B cell (primary cell): ENCODE measurements at regions not wholly inside any gene's neighbourhood (a gene's known extent, or its start where the extent isn't known, plus 50 kb on each side); places are given as distances from the start of the nearest gene placed in this dataset.
"Not testable (repeated sequence)": the region's sequence is repeated elsewhere in the genome, so short reads cannot be mapped to it uniquely, and the experiment has no call there.

Experiments used
- ATAC-seq: fragments of 200-7000 bp; cut with Tn5 transposase; one replicate; pipeline ENCODE4 v1.10.0; 2021; ENCODE audit warnings: low read depth, mild to moderate bottlenecking, moderate number of reproducible peaks, moderate library complexity
- CTCF ChIA-PET: fragments of 350-600 bp; sonication (Branson Sonifier 250); formaldehyde crosslinking; loops from one replicate; lab custom pipeline; 2021; ENCODE audit warnings: antibody characterized with exemption, inconsistent platforms; lab: Charles Lee
- POLR2A ChIA-PET: fragments of 350-600 bp; sonication (Branson Sonifier 250); formaldehyde crosslinking; loops from one replicate; lab custom pipeline; 2021; ENCODE audit warnings: antibody characterized with exemption; lab: Charles Lee
- DNase-seq: peaks from one replicate; pipeline ENCODE4 v3.0.0; 2013
- H2AFZ ChIP-seq: 2 replicates; pipeline ENCODE4 v1.6.1; 2012; ENCODE audit warnings: mild to moderate bottlenecking, low read depth, low read length; ENCODE audit not compliant: insufficient read depth, poor library complexity, severe bottlenecking
- H3K27ac ChIP-seq, 2 donors: 1 replicate in 1 of 2; 2 replicates in 1 of 2; pipeline ENCODE4 v1.5.1; 2012 to 2013; ENCODE audit warnings: low read length in 2 of 2, mild to moderate bottlenecking in 2 of 2, moderate library complexity in 1 of 2
- H3K27me3 ChIP-seq, 4 experiments: fragments of 200-600 bp in 1 of 4; sonication (generic) in 1 of 4; replicated peaks in 1 of 4; 1 replicate in 2 of 4; 2 replicates in 2 of 4; pipeline versions ENCODE4 v1.6.1 to v1.7.0; 2013 to 2016; ENCODE audit warnings: low read length in 3 of 4, mild to moderate bottlenecking in 2 of 4, mixed read lengths in 1 of 4, moderate library complexity in 1 of 4; ENCODE audit not compliant: insufficient read depth in 4 of 4, control insufficient read depth in 3 of 4; ENCODE audit errors: control extremely low read depth in 1 of 4
- H3K36me3 ChIP-seq, 2 experiments: replicated peaks in 1 of 2; 1 replicate in 1 of 2; 2 replicates in 1 of 2; pipeline versions ENCODE4 v1.6.1 to v1.7.1; 2013; ENCODE audit warnings: low read length in 1 of 2; ENCODE audit not compliant: insufficient read depth in 2 of 2, control insufficient read depth in 1 of 2; ENCODE audit errors: control extremely low read depth in 1 of 2, extremely low read depth in 1 of 2
- H3K4me1 ChIP-seq, 2 donors: fragments of 200-600 bp in 1 of 2; sonication (generic) in 1 of 2; 1 replicate in 1 of 2; 2 replicates in 1 of 2; pipeline versions ENCODE4 v1.5.1 to v1.6.1; 2013 to 2017; ENCODE audit warnings: low read length in 2 of 2; ENCODE audit not compliant: control insufficient read depth in 2 of 2, insufficient read depth in 2 of 2
- H3K4me2 ChIP-seq: replicated peaks from 2 replicates; pipeline ENCODE3; 2012; ENCODE audit warnings: mild to moderate bottlenecking, low read depth, low read length; ENCODE audit not compliant: poor library complexity, severe bottlenecking
- H3K4me3 ChIP-seq, 5 experiments: fragments of 200-600 bp in 1 of 5; sonication (generic) in 1 of 5; 1 replicate in 3 of 5; 2 replicates in 2 of 5; pipeline versions ENCODE4 v1.5.1 to v1.7.0; 2011 to 2016; ENCODE audit warnings: low read length in 4 of 5, mild to moderate bottlenecking in 4 of 5, low read depth in 2 of 5, control low read depth in 1 of 5, moderate library complexity in 1 of 5; ENCODE audit not compliant: insufficient read depth in 1 of 5; ENCODE audit errors: control extremely low read depth in 1 of 5, extremely low read depth in 1 of 5
- H3K79me2 ChIP-seq: fragments of 200-600 bp; sonication (generic); one replicate; pipeline ENCODE4 v1.6.0; 2016; ENCODE audit warnings: low read length; ENCODE audit not compliant: control insufficient read depth, insufficient read depth
- H3K9ac ChIP-seq: fragments of 200-600 bp; sonication (generic); 2 replicates; pipeline ENCODE4 v1.6.1; 2017; ENCODE audit warnings: mild to moderate bottlenecking, low read length, moderate library complexity
- H3K9me3 ChIP-seq, 3 donors: one replicate each; pipeline versions ENCODE4 v1.6.1 to v1.7.1; 2013; ENCODE audit warnings: low read length in 2 of 3; ENCODE audit not compliant: control insufficient read depth in 2 of 3, insufficient read depth in 1 of 3; ENCODE audit errors: control extremely low read depth in 1 of 3
- H4K20me1 ChIP-seq: 2 replicates; pipeline ENCODE4 v1.6.0; 2012; ENCODE audit warnings: mild to moderate bottlenecking, low read length; ENCODE audit not compliant: insufficient read depth, control insufficient read depth, poor library complexity, severe bottlenecking
- H3K27ac Mint-ChIP-seq: one replicate; pipeline ENCODE4 v1.8.0; 2021; ENCODE audit warnings: mixed read lengths
- H3K27me3 Mint-ChIP-seq: one replicate; pipeline ENCODE4 v1.8.0; 2021; ENCODE audit warnings: mixed read lengths
- H3K4me1 Mint-ChIP-seq: one replicate; pipeline ENCODE4 v1.8.0; 2021; ENCODE audit warnings: mixed read lengths
- H3K4me3 Mint-ChIP-seq: one replicate; pipeline ENCODE4 v1.8.0; 2021; ENCODE audit warnings: mixed read lengths
- H3K9me3 Mint-ChIP-seq: one replicate; pipeline ENCODE4 v1.8.0; 2022; ENCODE audit warnings: mixed read lengths; ENCODE audit not compliant: insufficient read depth
- EZH2 ChIP-seq: IDR thresholded peaks from 2 replicates; pipeline ENCODE4 v1.6.1; 2012; ENCODE audit warnings: borderline replicate concordance, low read depth, mild to moderate bottlenecking, moderate library complexity, low read length; ENCODE audit not compliant: insufficient read depth, poor library complexity, severe bottlenecking
- WGBS: methylation state at CpG from one replicate; pipeline ENCODE4 v1.1.5; 2013; ENCODE audit warnings: missing lambda C conversion rate; ENCODE audit not compliant: insufficient coverage; 5-methylcytosine and 5-hydroxymethylcytosine counted together
- intact Hi-C: fragments of 100-400 bp; cut with micrococcal nuclease; formaldehyde crosslinking; loops from one replicate; pipeline ENCODE4 v1.10.0; 2022
- TF ChIP-seq, protein P1 (sequence below): fragments of 200-600 bp; IDR thresholded peaks from one replicate; pipeline ENCODE4 v1.8.0; 2022; ENCODE audit warnings: antibody characterized with exemption, mild to moderate bottlenecking

GRCh38 chr3:20478436-20478835, 292.4 kb upstream of the SGO1 start:
- Histone ChIP-seq H3K27me3 (no peaks in the 10 kb centered on the region), H3K27ac (no peak overlapping the region), H2AFZ (no peak overlapping the region), H3K36me3 (no peaks in the 10 kb centered on the region), H3K79me2 (no peaks in the 10 kb centered on the region), H3K4me3 (no peak overlapping the region), H3K9ac (no peak overlapping the region), H3K9me3 (peaks cover 0 to 11% (median 6%) of the 10 kb centered on the region in 3 donors), H3K4me2 (no peak overlapping the region), H4K20me1 (no peaks in the 10 kb centered on the region), H3K4me1 (no peaks in the 10 kb centered on the region)
- H3K27ac Mint-ChIP-seq, result no peak overlapping the region
- intact Hi-C loops, result no loop called here
- DNase-seq, result no peak
- CTCF ChIA-PET, result no interaction called here
- H3K4me3 Mint-ChIP-seq, result no peak overlapping the region
- POLR2A ChIA-PET, result no interaction called here
- H3K9me3 Mint-ChIP-seq, result peaks cover 3% of the 10 kb centered on the region
- TF ChIP-seq, protein P1, sequence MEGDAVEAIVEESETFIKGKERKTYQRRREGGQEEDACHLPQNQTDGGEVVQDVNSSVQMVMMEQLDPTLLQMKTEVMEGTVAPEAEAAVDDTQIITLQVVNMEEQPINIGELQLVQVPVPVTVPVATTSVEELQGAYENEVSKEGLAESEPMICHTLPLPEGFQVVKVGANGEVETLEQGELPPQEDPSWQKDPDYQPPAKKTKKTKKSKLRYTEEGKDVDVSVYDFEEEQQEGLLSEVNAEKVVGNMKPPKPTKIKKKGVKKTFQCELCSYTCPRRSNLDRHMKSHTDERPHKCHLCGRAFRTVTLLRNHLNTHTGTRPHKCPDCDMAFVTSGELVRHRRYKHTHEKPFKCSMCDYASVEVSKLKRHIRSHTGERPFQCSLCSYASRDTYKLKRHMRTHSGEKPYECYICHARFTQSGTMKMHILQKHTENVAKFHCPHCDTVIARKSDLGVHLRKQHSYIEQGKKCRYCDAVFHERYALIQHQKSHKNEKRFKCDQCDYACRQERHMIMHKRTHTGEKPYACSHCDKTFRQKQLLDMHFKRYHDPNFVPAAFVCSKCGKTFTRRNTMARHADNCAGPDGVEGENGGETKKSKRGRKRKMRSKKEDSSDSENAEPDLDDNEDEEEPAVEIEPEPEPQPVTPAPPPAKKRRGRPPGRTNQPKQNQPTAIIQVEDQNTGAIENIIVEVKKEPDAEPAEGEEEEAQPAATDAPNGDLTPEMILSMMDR, result no peak
- no peak for TF ChIP-seq EZH2
- no peaks in the 10 kb centered on the region for H3K27me3 Mint-ChIP-seq
- no peaks in the 10 kb centered on the region for H3K4me1 Mint-ChIP-seq
- ATAC-seq, result no peak

GRCh38 chr3:20464237-20464636, 278.2 kb upstream of the SGO1 start:
- H3K79me2 ChIP-seq, H3K27me3 ChIP-seq, H2AFZ ChIP-seq, H3K36me3 ChIP-seq, POLR2A ChIA-PET, H3K27ac ChIP-seq, ATAC-seq, H3K4me1 ChIP-seq, intact Hi-C loops, CTCF ChIA-PET, H3K27ac Mint-ChIP-seq, H3K4me1 Mint-ChIP-seq, H3K27me3 Mint-ChIP-seq, H3K4me3 ChIP-seq, H3K4me3 Mint-ChIP-seq, H3K4me2 ChIP-seq, DNase-seq, H3K9ac ChIP-seq, H4K20me1 ChIP-seq: not testable (repeated sequence)
- peaks cover 0 to 11% (median 0%) of the 10 kb centered on the region in 3 donors for H3K9me3 ChIP-seq
- no CpG with 5 or more reads among the region's 2 CpGs for WGBS
- peaks cover 23% of the 10 kb centered on the region for H3K9me3 Mint-ChIP-seq
